ENCODE measurements at regions not wholly inside any gene's neighbourhood (a gene's known extent, or its start where the extent isn't known, plus 50 kb on each side); places are given as distances from the start of the nearest gene placed in this dataset.
"Not testable (repeated sequence)": the region's sequence is repeated elsewhere in the genome, so short reads cannot be mapped to it uniquely, and the experiment has no call there.

DNA sequence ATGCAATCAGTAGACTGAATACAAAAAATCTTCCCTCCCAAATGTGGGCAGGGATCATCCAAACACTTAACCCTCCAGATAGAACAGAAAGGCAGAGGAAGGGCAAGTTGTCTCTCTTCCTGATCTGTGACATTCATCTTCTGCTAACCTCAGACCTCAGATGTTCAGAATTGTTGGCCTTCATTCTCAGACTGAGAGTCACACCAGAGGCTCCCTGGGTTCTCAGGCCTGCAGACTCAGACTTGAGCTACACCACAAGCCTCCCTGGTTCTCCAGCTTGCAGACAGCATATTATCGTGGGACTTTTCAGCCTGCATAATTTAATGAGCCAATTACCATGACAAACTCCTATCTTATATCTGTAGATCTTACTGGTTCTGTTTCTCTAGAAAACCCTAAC lies 1471.6 kb upstream of the ADGRL3 start:
- peaks cover 30% of the 10 kb centered on the region for H3K9me3 ChIP-seq (ENCODE audit: low read length)
- H3K4me3 ChIP-seq (ENCODE audit: low read length) = no peak overlapping the region
- no peaks in the 10 kb centered on the region for H3K27me3 ChIP-seq (ENCODE audit: low read length)
- H2AFZ ChIP-seq (ENCODE audit: low read length) = no peak overlapping the region
- H3K36me3 ChIP-seq (ENCODE audit: insufficient read depth, low read length) = no peaks in the 10 kb centered on the region
- DNase-seq = no peak
- no peak overlapping the region for H3K27ac ChIP-seq (ENCODE audit: low read length)
- H3K9me2 ChIP-seq (replicated peaks; ENCODE audit: insufficient read depth, low read length) = no peaks in the 10 kb centered on the region
- no peak overlapping the region for H3K4me2 ChIP-seq (ENCODE audit: low read depth, low read length, poor library complexity, severe bottlenecking)
- no peaks in the 10 kb centered on the region for H3K4me1 ChIP-seq (ENCODE audit: low read length)
- no peaks in the 10 kb centered on the region for H4K20me1 ChIP-seq (ENCODE audit: insufficient read depth, low read depth, low read length)
- H3K9ac ChIP-seq (ENCODE audit: low read length) = no peak overlapping the region
- no peaks in the 10 kb centered on the region for H3K79me2 ChIP-seq (ENCODE audit: low read length)

- no peaks in the 10 kb centered on the region for H3K36me3 ChIP-seq (ENCODE audit: insufficient read depth, low read length)
- H3K27me3 ChIP-seq (ENCODE audit: low read length) = no peaks in the 10 kb centered on the region
- no peaks in the 10 kb centered on the region for H4K20me1 ChIP-seq (ENCODE audit: insufficient read depth, low read depth, low read length)
- no peak overlapping the region for H3K4me2 ChIP-seq (ENCODE audit: low read depth, low read length, poor library complexity, severe bottlenecking)
- H2AFZ ChIP-seq (ENCODE audit: low read length) = no peak overlapping the region
- no peak for DNase-seq
- no peak overlapping the region for H3K27ac ChIP-seq (ENCODE audit: low read length)
- H3K9ac ChIP-seq (ENCODE audit: low read length) = no peak overlapping the region
- H3K79me2 ChIP-seq (ENCODE audit: low read length) = no peaks in the 10 kb centered on the region
- H3K4me3 ChIP-seq (ENCODE audit: low read length) = no peak overlapping the region
- no peaks in the 10 kb centered on the region for H3K9me2 ChIP-seq (replicated peaks; ENCODE audit: insufficient read depth, low read length)
- peaks cover 30% of the 10 kb centered on the region for H3K9me3 ChIP-seq (ENCODE audit: low read length)
- no peaks in the 10 kb centered on the region for H3K4me1 ChIP-seq (ENCODE audit: low read length)
These were observed 1470.8 kb upstream of the ADGRL3 start for GRCh38 chr4:59729321-59729720.

GRCh38 chr4:59748433-59748832 lies 1451.7 kb upstream of the ADGRL3 start:
- no peak overlapping the region for H3K27ac ChIP-seq (ENCODE audit: low read length)
- H3K27me3 ChIP-seq (ENCODE audit: low read length) = no peaks in the 10 kb centered on the region

GRCh38 chr4:59759082-59759825 lies 1440.9 kb upstream of the ADGRL3 start:
- no peak overlapping the region for H3K4me2 ChIP-seq (ENCODE audit: low read depth, low read length, poor library complexity, severe bottlenecking)
- no peak overlapping the region for H3K9ac ChIP-seq (ENCODE audit: low read length)
- no peaks in the 10 kb centered on the region for H3K79me2 ChIP-seq (ENCODE audit: low read length)
- no peaks in the 10 kb centered on the region for H3K27me3 ChIP-seq (ENCODE audit: low read length)
- H4K20me1 ChIP-seq (ENCODE audit: insufficient read depth, low read depth, low read length) = no peaks in the 10 kb centered on the region
- peaks cover 11% of the 10 kb centered on the region for H3K9me3 ChIP-seq (ENCODE audit: low read length)
- no peaks in the 10 kb centered on the region for H3K36me3 ChIP-seq (ENCODE audit: insufficient read depth, low read length)
- no peaks in the 10 kb centered on the region for H3K9me2 ChIP-seq (replicated peaks; ENCODE audit: insufficient read depth, low read length)
- no peak overlapping the region for H3K27ac ChIP-seq (ENCODE audit: low read length)
- H3K4me3 ChIP-seq (ENCODE audit: low read length) = no peak overlapping the region
- DNase-seq = no peak
- no peaks in the 10 kb centered on the region for H3K4me1 ChIP-seq (ENCODE audit: low read length)
- no peak overlapping the region for H2AFZ ChIP-seq (ENCODE audit: low read length)

More at GRCh38 chr4:59748433-59748832, 1451.7 kb upstream of the ADGRL3 start:
- H3K9me3 ChIP-seq (ENCODE audit: low read length) = peaks cover 25% of the 10 kb centered on the region
- H3K9me2 ChIP-seq (replicated peaks; ENCODE audit: insufficient read depth, low read length) = no peaks in the 10 kb centered on the region
- H3K4me1 ChIP-seq (ENCODE audit: low read length) = no peaks in the 10 kb centered on the region
- no peaks in the 10 kb centered on the region for H4K20me1 ChIP-seq (ENCODE audit: insufficient read depth, low read depth, low read length)
- no peak overlapping the region for H3K4me3 ChIP-seq (ENCODE audit: low read length)
- no peak overlapping the region for H3K4me2 ChIP-seq (ENCODE audit: low read depth, low read length, poor library complexity, severe bottlenecking)
- no peak overlapping the region for H3K9ac ChIP-seq (ENCODE audit: low read length)
- no peak overlapping the region for H2AFZ ChIP-seq (ENCODE audit: low read length)
- H3K79me2 ChIP-seq (ENCODE audit: low read length) = no peaks in the 10 kb centered on the region
- no peaks in the 10 kb centered on the region for H3K36me3 ChIP-seq (ENCODE audit: insufficient read depth, low read length)
- DNase-seq = no peak

GRCh38 chr4:59762344-59762743 lies 1437.8 kb upstream of the ADGRL3 start:
- Histone ChIP-seq H4K20me1 (ENCODE audit: insufficient read depth, low read depth, low read length) (no peaks in the 10 kb centered on the region), H3K27ac (ENCODE audit: low read length) (no peak overlapping the region), H3K4me1 (ENCODE audit: low read length) (no peaks in the 10 kb centered on the region), H3K4me2 (ENCODE audit: low read depth, low read length, poor library complexity, severe bottlenecking) (no peak overlapping the region), H2AFZ (ENCODE audit: low read length) (no peak overlapping the region), H3K4me3 (ENCODE audit: low read length) (no peak overlapping the region), H3K9me2 (replicated peaks; ENCODE audit: insufficient read depth, low read length) (no peaks in the 10 kb centered on the region), H3K9me3 (ENCODE audit: low read length) (peaks cover 17% of the 10 kb centered on the region), H3K79me2 (ENCODE audit: low read length) (no peaks in the 10 kb centered on the region), H3K9ac (ENCODE audit: low read length) (no peak overlapping the region), H3K27me3 (ENCODE audit: low read length) (no peaks in the 10 kb centered on the region), H3K36me3 (ENCODE audit: insufficient read depth, low read length) (no peaks in the 10 kb centered on the region)
- DNase-seq = no peak

- Histone ChIP-seq H3K27me3 (ENCODE audit: low read length) (no peaks in the 10 kb centered on the region), H3K79me2 (ENCODE audit: low read length) (no peaks in the 10 kb centered on the region), H3K9me2 (replicated peaks; ENCODE audit: insufficient read depth, low read length) (no peaks in the 10 kb centered on the region), H3K27ac (ENCODE audit: low read length) (no peak overlapping the region), H3K36me3 (ENCODE audit: insufficient read depth, low read length) (no peaks in the 10 kb centered on the region), H3K9me3 (ENCODE audit: low read length) (peaks cover 9% of the 10 kb centered on the region; the same call in 1 of the 2 replicates), H3K4me2 (ENCODE audit: low read depth, low read length, poor library complexity, severe bottlenecking) (no peak overlapping the region), H3K4me1 (ENCODE audit: low read length) (no peaks in the 10 kb centered on the region), H3K9ac (ENCODE audit: low read length) (no peak overlapping the region), H3K4me3 (ENCODE audit: low read length) (no peak overlapping the region), H2AFZ (ENCODE audit: low read length) (no peak overlapping the region), H4K20me1 (ENCODE audit: insufficient read depth, low read depth, low read length) (no peaks in the 10 kb centered on the region)
- no peak for DNase-seq
These were observed 1429.4 kb upstream of the ADGRL3 start for GRCh38 chr4:59770601-59771264.

GRCh38 chr4:59772641-59773139 lies 1427.4 kb upstream of the ADGRL3 start:
- Histone ChIP-seq H3K4me2 (ENCODE audit: low read depth, low read length, poor library complexity, severe bottlenecking) (no peak overlapping the region), H3K9me2 (replicated peaks; ENCODE audit: insufficient read depth, low read length) (no peaks in the 10 kb centered on the region), H3K9me3 (ENCODE audit: low read length) (peaks cover 12% of the 10 kb centered on the region; the same call in 1 of the 2 replicates), H3K27ac (ENCODE audit: low read length) (no peak overlapping the region), H3K4me3 (ENCODE audit: low read length) (no peak overlapping the region), H4K20me1 (ENCODE audit: insufficient read depth, low read depth, low read length) (no peaks in the 10 kb centered on the region), H3K36me3 (ENCODE audit: insufficient read depth, low read length) (no peaks in the 10 kb centered on the region), H2AFZ (ENCODE audit: low read length) (no peak overlapping the region), H3K79me2 (ENCODE audit: low read length) (no peaks in the 10 kb centered on the region), H3K9ac (ENCODE audit: low read length) (no peak overlapping the region), H3K4me1 (ENCODE audit: low read length) (no peaks in the 10 kb centered on the region), H3K27me3 (ENCODE audit: low read length) (no peaks in the 10 kb centered on the region)
- DNase-seq = no peak

GRCh38 chr4:59780271-59780670 lies 1419.9 kb upstream of the ADGRL3 start:
- H3K9me3 ChIP-seq (ENCODE audit: low read length) = peaks cover 13% of the 10 kb centered on the region; the same call in 1 of the 2 replicates
- not testable (repeated sequence) for H3K9ac ChIP-seq (ENCODE audit: low read length); H3K36me3 ChIP-seq (ENCODE audit: insufficient read depth, low read length); H3K27ac ChIP-seq (ENCODE audit: low read length); H3K4me1 ChIP-seq (ENCODE audit: low read length); H3K27me3 ChIP-seq (ENCODE audit: low read length); H2AFZ ChIP-seq (ENCODE audit: low read length); H3K79me2 ChIP-seq (ENCODE audit: low read length); H3K4me3 ChIP-seq (ENCODE audit: low read length); H4K20me1 ChIP-seq (ENCODE audit: insufficient read depth, low read depth, low read length); H3K4me2 ChIP-seq (ENCODE audit: low read depth, low read length, poor library complexity, severe bottlenecking); DNase-seq; H3K9me2 ChIP-seq (replicated peaks; ENCODE audit: insufficient read depth, low read length)

Measured in Karpas-422 (cell line).